Esophagus muscularis mucosa (tissue), 3 donors: ENCODE measurements at regions not wholly inside any gene's neighbourhood (a gene's known extent, or its start where the extent isn't known, plus 50 kb on each side); places are given as distances from the start of the nearest gene placed in this dataset.

ENCODE experiments used
- POLR2A ChIP-seq: fragments of 450-650 bp; IDR thresholded peaks from one replicate; pipeline ENCODE4 v1.6.1; 2017; ENCODE audit warnings: antibody characterized with exemption, moderate library complexity, mild to moderate bottlenecking, low read depth
- POLR2AphosphoS5 ChIP-seq, 2 donors: sonication (generic); formaldehyde crosslinking; IDR thresholded peaks; one replicate each; pipeline ENCODE4 v1.6.1; 2017; ENCODE audit warnings: antibody characterized with exemption in 2 of 2
- TF ChIP-seq, protein P1 (sequence below), 3 experiments: fragments of 200-600 bp in 2 of 3; fragments of 450-650 bp in 1 of 3; sonication (generic) in 2 of 3; IDR thresholded peaks; one replicate each; pipeline ENCODE4 v1.5.1; 2017 to 2019; ENCODE audit warnings: antibody characterized with exemption in 3 of 3, mild to moderate bottlenecking in 2 of 3, moderate library complexity in 1 of 3

DNA sequence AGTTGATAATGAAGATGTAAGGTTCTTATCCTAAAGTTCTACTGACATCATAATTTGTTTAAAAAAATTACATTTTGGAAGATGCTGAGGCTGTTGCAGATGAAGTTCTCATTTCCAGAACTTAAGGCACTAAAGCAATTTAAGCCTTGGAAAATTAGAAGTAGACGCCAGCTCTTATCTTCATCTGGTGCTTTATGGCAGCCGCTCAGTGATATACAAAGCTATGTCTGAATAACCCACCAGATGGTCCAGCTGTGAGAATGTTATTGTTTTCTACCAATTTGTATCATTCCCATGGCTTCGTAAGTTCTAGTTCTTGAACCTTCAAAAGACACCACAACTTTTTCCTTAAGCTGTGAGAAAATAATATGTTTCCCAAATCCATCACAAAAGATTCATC is 212.1 kb upstream of the ARID2 start:
- TF ChIP-seq, protein P1, sequence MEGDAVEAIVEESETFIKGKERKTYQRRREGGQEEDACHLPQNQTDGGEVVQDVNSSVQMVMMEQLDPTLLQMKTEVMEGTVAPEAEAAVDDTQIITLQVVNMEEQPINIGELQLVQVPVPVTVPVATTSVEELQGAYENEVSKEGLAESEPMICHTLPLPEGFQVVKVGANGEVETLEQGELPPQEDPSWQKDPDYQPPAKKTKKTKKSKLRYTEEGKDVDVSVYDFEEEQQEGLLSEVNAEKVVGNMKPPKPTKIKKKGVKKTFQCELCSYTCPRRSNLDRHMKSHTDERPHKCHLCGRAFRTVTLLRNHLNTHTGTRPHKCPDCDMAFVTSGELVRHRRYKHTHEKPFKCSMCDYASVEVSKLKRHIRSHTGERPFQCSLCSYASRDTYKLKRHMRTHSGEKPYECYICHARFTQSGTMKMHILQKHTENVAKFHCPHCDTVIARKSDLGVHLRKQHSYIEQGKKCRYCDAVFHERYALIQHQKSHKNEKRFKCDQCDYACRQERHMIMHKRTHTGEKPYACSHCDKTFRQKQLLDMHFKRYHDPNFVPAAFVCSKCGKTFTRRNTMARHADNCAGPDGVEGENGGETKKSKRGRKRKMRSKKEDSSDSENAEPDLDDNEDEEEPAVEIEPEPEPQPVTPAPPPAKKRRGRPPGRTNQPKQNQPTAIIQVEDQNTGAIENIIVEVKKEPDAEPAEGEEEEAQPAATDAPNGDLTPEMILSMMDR (IDR thresholded peaks at IDR 0.05), result no peak
- TF ChIP-seq POLR2A, result no peak
- TF ChIP-seq POLR2AphosphoS5 (IDR thresholded peaks at IDR 0.05), result no peak
